ENCODE measurements at regions not wholly inside any gene's neighbourhood (a gene's known extent, or its start where the extent isn't known, plus 50 kb on each side); places are given as distances from the start of the nearest gene placed in this dataset.

GRCh38 chr5:162360373-162360931 is 292.9 kb downstream of the GABRG2 start:
- Histone ChIP-seq H3K4me3 (ENCODE audit: low read length in 3 of 3) (no peak overlapping the region), H3K4me1 (ENCODE audit: control insufficient read depth in 2 of 3, insufficient read depth in 2 of 3, low read depth in 1 of 3, low read length in 3 of 3) (no peaks in the 10 kb centered on the region), H3K27ac (ENCODE audit: low read depth in 2 of 2, low read length in 2 of 2) (no peak overlapping the region), H3K9me3 (ENCODE audit: control insufficient read depth in 2 of 3, insufficient read depth in 1 of 3, low read length in 3 of 3) (peaks cover 0 to 4% (median 3%) of the 10 kb centered on the region in 3 donors), H3K27me3 (ENCODE audit: control insufficient read depth, insufficient read depth, low read length) (no peaks in the 10 kb centered on the region), H3K9ac (ENCODE audit: low read length in 3 of 3) (no peak overlapping the region), H3K36me3 (ENCODE audit: control insufficient read depth in 2 of 3, insufficient read depth in 3 of 3, low read length in 3 of 3) (no peaks in the 10 kb centered on the region)
- DNase-seq, result no peak
- intact Hi-C loops (cut with DNase I), result no loop called here
- no peak for TF ChIP-seq CTCF (IDR thresholded peaks at IDR 0.05; ENCODE audit: borderline replicate concordance, extremely low read depth, insufficient read depth)
- no peak for FAIRE-seq

GRCh38 chr5:162372256-162372655 is 304.7 kb downstream of the GABRG2 start:
- Histone ChIP-seq H3K27ac (ENCODE audit: low read depth in 2 of 2, low read length in 2 of 2) (no peak overlapping the region), H3K9ac (ENCODE audit: low read length in 3 of 3) (no peak overlapping the region), H3K27me3 (ENCODE audit: control insufficient read depth, insufficient read depth, low read length) (no peaks in the 10 kb centered on the region), H3K36me3 (ENCODE audit: control insufficient read depth in 2 of 3, insufficient read depth in 3 of 3, low read length in 3 of 3) (no peaks in the 10 kb centered on the region), H3K4me1 (ENCODE audit: control insufficient read depth in 2 of 3, insufficient read depth in 2 of 3, low read depth in 1 of 3, low read length in 3 of 3) (no peaks in the 10 kb centered on the region), H3K9me3 (ENCODE audit: control insufficient read depth in 2 of 3, insufficient read depth in 1 of 3, low read length in 3 of 3) (peaks cover 0 to 2% (median 0%) of the 10 kb centered on the region in 3 donors), H3K4me3 (ENCODE audit: low read length in 3 of 3) (no peak overlapping the region)
- intact Hi-C loops (cut with DNase I), result no loop called here
- DNase-seq, result no peak
- TF ChIP-seq CTCF (IDR thresholded peaks at IDR 0.05; ENCODE audit: borderline replicate concordance, extremely low read depth, insufficient read depth), result no peak
- FAIRE-seq, result no peak

GRCh38 chr5:162377895-162378294 is 310.3 kb downstream of the GABRG2 start:
- H3K4me1 ChIP-seq (ENCODE audit: control insufficient read depth in 2 of 3, insufficient read depth in 2 of 3, low read depth in 1 of 3, low read length in 3 of 3), result no peaks in the 10 kb centered on the region

More at GRCh38 chr5:162377895-162378294, 310.3 kb downstream of the GABRG2 start:
- H3K36me3 ChIP-seq (ENCODE audit: control insufficient read depth in 2 of 3, insufficient read depth in 3 of 3, low read length in 3 of 3), result no peaks in the 10 kb centered on the region
- TF ChIP-seq CTCF (IDR thresholded peaks at IDR 0.05; ENCODE audit: borderline replicate concordance, extremely low read depth, insufficient read depth), result no peak
- no peaks in the 10 kb centered on the region for H3K27me3 ChIP-seq (ENCODE audit: control insufficient read depth, insufficient read depth, low read length)
- no peak overlapping the region for H3K9ac ChIP-seq (ENCODE audit: low read length in 3 of 3)
- FAIRE-seq (no peak), DNase-seq (no peak)
- intact Hi-C loops (cut with DNase I), result no loop called here
- H3K4me3 ChIP-seq (ENCODE audit: low read length in 3 of 3), result no peak overlapping the region
- H3K9me3 ChIP-seq (ENCODE audit: control insufficient read depth in 2 of 3, insufficient read depth in 1 of 3, low read length in 3 of 3), result no peaks in the 10 kb centered on the region
- no peak overlapping the region for H3K27ac ChIP-seq (ENCODE audit: low read depth in 2 of 2, low read length in 2 of 2)

Measured in kidney (tissue), 13 donors.